Pancreas (tissue), 10 donors: ENCODE measurements at regions not wholly inside any gene's neighbourhood (a gene's known extent, or its start where the extent isn't known, plus 50 kb on each side); places are given as distances from the start of the nearest gene placed in this dataset.
"Not testable (repeated sequence)": the region's sequence is repeated elsewhere in the genome, so short reads cannot be mapped to it uniquely, and the experiment has no call there.

Source experiments
- ATAC-seq, 4 donors: fragments of 200-7000 bp; cut with Tn5 transposase; one replicate each; pipeline versions ENCODE4 v1.8.0 to v1.9.1; 2020; ENCODE audit warnings: mild to moderate bottlenecking in 4 of 4, moderate library complexity in 4 of 4
- DNase-seq, 6 donors: peaks; one replicate each; pipeline ENCODE4 v3.0.0-alpha.2; 2020
- FAIRE-seq: peaks from 2 replicates; lab custom pipeline; 2012; peaks lifted over from hg19 to GRCh38; lab: Jason Lieb, UNC
- H3K27ac ChIP-seq, 4 donors: fragments of 200-600 bp; sonication (generic); 1 replicate in 3 of 4; 2 replicates in 1 of 4; pipeline versions ENCODE4 v1.5.0 to v1.8.0; 2020
- H3K27me3 ChIP-seq, 4 donors: fragments of 200-600 bp; one replicate each; pipeline ENCODE4 v1.8.0; 2021
- H3K36me3 ChIP-seq, 3 donors: fragments of 200-600 bp; sonication (generic) in 1 of 3; one replicate each; pipeline versions ENCODE4 v1.5.0 to v1.8.0; 2020 to 2021
- H3K4me1 ChIP-seq, 3 donors: fragments of 200-600 bp; one replicate each; pipeline ENCODE4 v1.8.0; 2021
- H3K4me3 ChIP-seq, 4 donors: fragments of 200-600 bp; sonication (generic) in 2 of 4; one replicate each; pipeline versions ENCODE4 v1.5.0 to v1.8.0; 2020 to 2021
- H3K9me3 ChIP-seq, 4 donors: fragments of 200-600 bp; one replicate each; pipeline ENCODE4 v1.8.0; 2021
- CTCF ChIP-seq, 4 donors: fragments of 200-600 bp; sonication (generic) in 3 of 4; IDR thresholded peaks; one replicate each; pipeline versions ENCODE4 v1.5.0 to v1.8.0; 2021; ENCODE audit warnings: antibody characterized with exemption in 4 of 4
- WGBS, 2 donors: extraction: QIAGEN DNeasy Blood & Tissue Kit; methylation state at CpG; one replicate each; pipeline ENCODE4 v1.1.7; 2013; 5-methylcytosine and 5-hydroxymethylcytosine counted together
- intact Hi-C, 3 donors: fragments of 100-400 bp; cut with DNase I; formaldehyde crosslinking; loops; one replicate each; pipeline versions ENCODE4 v1.11.1 to v1.14.2; 2022
- donor health status: healthy with polysubstance abuse.
- donor health status: DM: no; HTN: no; CAD: no; lungs with moderate emphysema.
- donor health status: DM: no; HTN: no; CAD: no.
- donor health status: control.
- donor health status: control.
- donor health status: Bipolar disorder and iron deficiency.
- donor health status: DM: yes; HTN: yes; CAD: no.
- donor health status: DM: no; HTN: no; CAD: no.
- donor health status: DM: no; HTN: no; CAD: no.
- donor health status: DM: yes; HTN: yes; CAD: no.

- no peak for TF ChIP-seq CTCF (IDR thresholded peaks at IDR 0.05)
- 97% methylated on average over 6 of the region's 6 CpGs for WGBS, 2 donors
- FAIRE-seq (no peak), DNase-seq (peak in 2 of 6 donors; percentile 29 to 30), ATAC-seq (no peak)
- Histone ChIP-seq H3K27ac (no peak overlapping the region), H3K9me3 (no peaks in the 10 kb centered on the region), H3K36me3 (peaks cover 0 to 4% (median 0%) of the 10 kb centered on the region in 3 donors), H3K4me3 (no peak overlapping the region), H3K4me1 (no peaks in the 10 kb centered on the region), H3K27me3 (no peaks in the 10 kb centered on the region)
- intact Hi-C loops: no loop called here
These were observed 352.8 kb downstream of the SHANK2 start for GRCh38 chr11:70899616-70900015.

GRCh38 chr11:70900540-70900939, 351.8 kb downstream of the SHANK2 start:
- no peak for FAIRE-seq
- no peak overlapping the region for H3K4me3 ChIP-seq
- intact Hi-C loops: no loop called here
- no peak overlapping the region for H3K27ac ChIP-seq
- H3K9me3 ChIP-seq: no peaks in the 10 kb centered on the region
- no peaks in the 10 kb centered on the region for H3K36me3 ChIP-seq
- no peaks in the 10 kb centered on the region for H3K27me3 ChIP-seq
- DNase-seq: peak in 2 of 6 donors; percentile 6 to 34
- H3K4me1 ChIP-seq: no peaks in the 10 kb centered on the region
- peak in 2 of 4 donors; percentile 42 to 70 for ATAC-seq
- WGBS, 2 donors: 42 to 51% methylated on average over 4 of the region's 4 CpGs
- TF ChIP-seq CTCF (IDR thresholded peaks at IDR 0.05): no peak

- no peak for TF ChIP-seq CTCF (IDR thresholded peaks at IDR 0.05)
- ATAC-seq (peak in 1 of 4 donors; percentile 18), DNase-seq (peak in 2 of 6 donors; percentile 42 to 51), FAIRE-seq (no peak)
- Histone ChIP-seq H3K36me3 (no peaks in the 10 kb centered on the region), H3K4me3 (no peak overlapping the region), H3K4me1 (no peaks in the 10 kb centered on the region), H3K27ac (no peak overlapping the region), H3K9me3 (no peaks in the 10 kb centered on the region), H3K27me3 (no peaks in the 10 kb centered on the region)
- intact Hi-C loops: no loop called here
- 85 to 92% methylated on average over 15 of the region's 15 CpGs for WGBS, 2 donors
These were observed 350.3 kb downstream of the SHANK2 start for GRCh38 chr11:70901951-70902521.

- H3K36me3 ChIP-seq, H3K4me1 ChIP-seq, H3K9me3 ChIP-seq, ATAC-seq, intact Hi-C loops, H3K27me3 ChIP-seq, H3K27ac ChIP-seq, H3K4me3 ChIP-seq: not testable (repeated sequence)
- WGBS, 2 donors: 90 to 93% methylated on average over 8 of the region's 8 CpGs
- peak; percentile 82 for FAIRE-seq
- DNase-seq: peak in 2 of 6 donors; percentile 1 to 23
These were observed 349.1 kb downstream of the SHANK2 start for GRCh38 chr11:70903229-70903628.

- DNase-seq: peak in 1 of 6 donors; percentile 47
- intact Hi-C loops: no loop called here
These were observed 346.3 kb downstream of the SHANK2 start for GRCh38 chr11:70906101-70906500.

More at GRCh38 chr11:70906101-70906500, 346.3 kb downstream of the SHANK2 start:
- ATAC-seq: no peak
- Histone ChIP-seq H3K27ac (no peak overlapping the region), H3K4me1 (no peaks in the 10 kb centered on the region), H3K36me3 (no peaks in the 10 kb centered on the region), H3K27me3 (no peaks in the 10 kb centered on the region), H3K9me3 (no peaks in the 10 kb centered on the region), H3K4me3 (no peak overlapping the region)
- WGBS, 2 donors: 97% methylated on average over 12 of the region's 12 CpGs
- no peak for TF ChIP-seq CTCF (IDR thresholded peaks at IDR 0.05)
- FAIRE-seq: no peak
